SK-N-SH (cell line): ENCODE measurements at regions not wholly inside any gene's neighbourhood (a gene's known extent, or its start where the extent isn't known, plus 50 kb on each side); places are given as distances from the start of the nearest gene placed in this dataset.

Source experiments
- CTCF ChIA-PET: fragments of 300-600, 350-600 bp; formaldehyde crosslinking; extraction: SDS; loops from one replicate; lab custom pipeline; 2021; lab: Yijun Ruan, JAX
- POLR2A ChIA-PET: fragments of 350-600 bp; sonication (Branson Sonifier 250); formaldehyde crosslinking; extraction: SDS; loops from one replicate; lab custom pipeline; 2020; ENCODE audit warnings: antibody characterized with exemption, inconsistent platforms; lab: Yijun Ruan, JAX
- DNase-seq: peaks from one replicate; pipeline ENCODE4 v3.0.0; 2012
- H2AFZ ChIP-seq: fragments of 200-600 bp; sonication (generic); 2 replicates; pipeline ENCODE4 v1.8.1; 2016; ENCODE audit warnings: antibody characterized with exemption, mild to moderate bottlenecking, low read depth
- H3F3A ChIP-seq: fragments of 200-600 bp; sonication (generic); replicated peaks from 2 replicates; pipeline ENCODE3; 2016; ENCODE audit warnings: antibody characterized with exemption, mild to moderate bottlenecking; ENCODE audit not compliant: insufficient read depth
- H3K27ac ChIP-seq, 2 experiments: fragments of 200-500 bp in 1 of 2; fragments of 200-600 bp in 1 of 2; sonication (Bioruptor generic) in 1 of 2; sonication (generic), shearing (Covaris generic) in 1 of 2; 2 replicates each; pipeline versions ENCODE4 v1.5.1 to v1.6.1; 2014 to 2016; ENCODE audit warnings: low read depth in 2 of 2, inconsistent platforms in 1 of 2, low read length in 1 of 2, mild to moderate bottlenecking in 1 of 2, mixed read lengths in 1 of 2
- H3K27me3 ChIP-seq: fragments of 200-600 bp; sonication (generic), shearing (Covaris generic); 2 replicates; pipeline ENCODE4 v1.6.1; 2016; ENCODE audit warnings: mixed run types; ENCODE audit not compliant: insufficient read depth
- H3K36me3 ChIP-seq, 2 experiments: fragments of 200-500 bp in 1 of 2; fragments of 200-600 bp in 1 of 2; sonication (Bioruptor generic) in 1 of 2; sonication (generic) in 1 of 2; replicated peaks in 1 of 2; 2 replicates each; pipeline versions ENCODE3 to v1.5.1; 2014 to 2016; ENCODE audit warnings: low read length in 1 of 2, mild to moderate bottlenecking in 1 of 2; ENCODE audit not compliant: insufficient read depth in 2 of 2, control insufficient read depth in 1 of 2
- H3K4me1 ChIP-seq, 2 experiments: fragments of 200-500 bp in 1 of 2; fragments of 200-600 bp in 1 of 2; sonication (Bioruptor generic) in 1 of 2; sonication (generic), shearing (Covaris generic) in 1 of 2; 2 replicates each; pipeline versions ENCODE4 v1.5.1 to v1.6.1; 2014 to 2016; ENCODE audit warnings: low read depth in 1 of 2, low read length in 1 of 2, mixed run types in 1 of 2; ENCODE audit not compliant: insufficient read depth in 2 of 2, control insufficient read depth in 1 of 2
- H3K4me2 ChIP-seq: fragments of 200-600 bp; sonication (generic), shearing (Covaris generic); 2 replicates; pipeline ENCODE4 v1.6.1; 2017; ENCODE audit warnings: mixed run types
- H3K4me3 ChIP-seq, 2 experiments: fragments of 200-500 bp in 1 of 2; fragments of 200-600 bp in 1 of 2; sonication (Bioruptor generic) in 1 of 2; sonication (generic), shearing (Covaris generic) in 1 of 2; 2 replicates each; pipeline versions ENCODE4 v1.5.1 to v1.8.1; 2014 to 2016; ENCODE audit warnings: low read depth in 2 of 2, inconsistent platforms in 1 of 2, low read length in 1 of 2, mild to moderate bottlenecking in 1 of 2, mixed read lengths in 1 of 2, moderate library complexity in 1 of 2
- H3K79me2 ChIP-seq: fragments of 200-600 bp; sonication (generic); 2 replicates; pipeline ENCODE4 v1.8.1; 2017; ENCODE audit warnings: mild to moderate bottlenecking; ENCODE audit not compliant: insufficient read depth
- H3K9ac ChIP-seq: fragments of 200-600 bp; sonication (generic); 2 replicates; pipeline ENCODE4 v1.6.1; 2017; ENCODE audit warnings: mixed run types
- H3K9me2 ChIP-seq: fragments of 200-600 bp; sonication (generic); 2 replicates; pipeline ENCODE4 v1.6.1; 2017; ENCODE audit warnings: mixed run types
- H3K9me3 ChIP-seq: fragments of 200-600 bp; sonication (generic); 2 replicates; pipeline ENCODE4 v1.6.1; 2017; ENCODE audit warnings: mixed run types, mild to moderate bottlenecking, moderate library complexity
- H4K20me1 ChIP-seq: fragments of 200-600 bp; sonication (generic); 2 replicates; pipeline ENCODE4 v1.6.1; 2017; ENCODE audit warnings: mild to moderate bottlenecking, mixed run types; ENCODE audit not compliant: insufficient read depth
- CHD2 ChIP-seq: fragments of 150-350 bp; IDR thresholded peaks from 2 replicates; pipeline ENCODE4 v1.6.1; 2018; ENCODE audit warnings: low read length; ENCODE audit not compliant: partially characterized antibody
- EZH2phosphoT487 ChIP-seq: fragments of 200-600 bp; sonication (generic); IDR thresholded peaks from 2 replicates; pipeline ENCODE4 v1.6.1; 2017; ENCODE audit warnings: low read depth, mixed run types, mild to moderate bottlenecking, antibody characterized with exemption, moderate library complexity, borderline replicate concordance
- FOXJ3 ChIP-seq: sonication (generic); formaldehyde crosslinking; IDR thresholded peaks from 2 replicates; pipeline ENCODE4 v1.5.1; 2020; ENCODE audit warnings: mild to moderate bottlenecking, missing genetic modification reagents
- FOXM1 ChIP-seq: IDR thresholded peaks from 2 replicates; pipeline ENCODE4 v1.4.0; 2012; ENCODE audit warnings: low read depth, mild to moderate bottlenecking
- MAX ChIP-seq: IDR thresholded peaks from 2 replicates; pipeline ENCODE4 v1.4.0; 2012; ENCODE audit warnings: low read depth
- MEF2A ChIP-seq: IDR thresholded peaks from 2 replicates; pipeline ENCODE4 v1.4.0; 2012; ENCODE audit warnings: low read depth, borderline replicate concordance
- MXI1 ChIP-seq: IDR thresholded peaks from 2 replicates; pipeline ENCODE4 v1.6.1; 2012; ENCODE audit warnings: mild to moderate bottlenecking, low read depth, low read length, improper control_type of control experiment
- NFIC ChIP-seq: IDR thresholded peaks from 2 replicates; pipeline ENCODE4 v1.4.0; 2012; ENCODE audit warnings: borderline replicate concordance
- NRF1 ChIP-seq: IDR thresholded peaks from 2 replicates; pipeline ENCODE4 v1.6.1; 2012; ENCODE audit warnings: low read depth, mild to moderate bottlenecking, low read length
- PBX3 ChIP-seq: IDR thresholded peaks from 2 replicates; pipeline ENCODE4; 2012
- POLR2AphosphoS5 ChIP-seq: IDR thresholded peaks from 2 replicates; pipeline ENCODE4 v1.6.1; 2012; ENCODE audit warnings: low read depth, low read length
- RCOR1 ChIP-seq: fragments of 150-350 bp; IDR thresholded peaks from 2 replicates; pipeline ENCODE4 v1.6.1; 2017; ENCODE audit warnings: antibody characterized with exemption, low read length
- REST ChIP-seq: IDR thresholded peaks from 2 replicates; pipeline ENCODE4 v1.6.1; 2012; ENCODE audit warnings: mild to moderate bottlenecking, low read depth, low read length, moderate library complexity
- RFX5 ChIP-seq: IDR thresholded peaks from 2 replicates; pipeline ENCODE4 v1.6.1; 2012; ENCODE audit warnings: mild to moderate bottlenecking, improper control_type of control experiment, low read length
- RXRA ChIP-seq: IDR thresholded peaks from 2 replicates; pipeline ENCODE4 v1.4.0; 2012; ENCODE audit warnings: low read depth, mild to moderate bottlenecking, borderline replicate concordance
- TEAD4 ChIP-seq: IDR thresholded peaks from 2 replicates; pipeline ENCODE4 v1.4.0; 2012; ENCODE audit warnings: mild to moderate bottlenecking, borderline replicate concordance; ENCODE audit not compliant: insufficient read depth
- USF2 ChIP-seq: fragments of 150-350 bp; IDR thresholded peaks from 2 replicates; pipeline ENCODE4 v1.6.1; 2017; ENCODE audit warnings: antibody characterized with exemption, low read length, low read depth, borderline replicate concordance
- WGBS: methylation state at CpG from one replicate; pipeline ENCODE4 v1.1.6; 2017; ENCODE audit warnings: low lambda C conversion rate; 5-methylcytosine and 5-hydroxymethylcytosine counted together

- Histone ChIP-seq H3F3A (no peaks in the 10 kb centered on the region), H3K27ac (no peak overlapping the region), H3K36me3 (no peaks in the 10 kb centered on the region), H3K9me2 (no peaks in the 10 kb centered on the region), H4K20me1 (no peaks in the 10 kb centered on the region), H3K4me3 (no peak overlapping the region), H3K9me3 (no peaks in the 10 kb centered on the region), H3K9ac (no peak overlapping the region), H2AFZ (no peak overlapping the region), H3K4me1 (peaks cover 0 to 11% of the 10 kb centered on the region in 2 experiments; a peak in 1 of 4 replicates), H3K27me3 (no peaks in the 10 kb centered on the region), H3K4me2 (no peak overlapping the region), H3K79me2 (no peaks in the 10 kb centered on the region)
- POLR2A ChIA-PET, result no interaction called here
- no peak for DNase-seq
- CTCF ChIA-PET, result no interaction called here
- 82% methylated on average over 1 of the region's 1 CpG for WGBS
- TF ChIP-seq NRF1, result no peak
- TF ChIP-seq MEF2A, result no peak
- TF ChIP-seq FOXM1, result no peak
- TF ChIP-seq EZH2phosphoT487, result no peak
- TF ChIP-seq USF2, result no peak
- no peak for TF ChIP-seq TEAD4
- no peak for TF ChIP-seq POLR2AphosphoS5
- TF ChIP-seq NFIC, result no peak
- no peak for TF ChIP-seq FOXJ3
- no peak for TF ChIP-seq MAX
- TF ChIP-seq RCOR1, result no peak
- no peak for TF ChIP-seq PBX3
- no peak for TF ChIP-seq MXI1
- no peak for TF ChIP-seq REST
- TF ChIP-seq RXRA, result no peak
- TF ChIP-seq RFX5, result no peak
- TF ChIP-seq CHD2, result no peak
These were observed 197.6 kb upstream of the KLF3 start for GRCh38 chr4:38466401-38466800.
